Fibroblast of skin of left biceps (primary cell): ENCODE measurements at regions not wholly inside any gene's neighbourhood (a gene's known extent, or its start where the extent isn't known, plus 50 kb on each side); places are given as distances from the start of the nearest gene placed in this dataset.

Experiments used
- DNase-seq, 2 experiments: peaks; one replicate each; pipeline ENCODE4 v3.0.0-alpha.2; 2013; ENCODE audit warnings: low read depth in 2 of 2

- no peak for DNase-seq
Measured at GRCh38 chr5:87872986-87873385, 395.7 kb downstream of the TMEM161B start.

- DNase-seq, result no peak
Measured at GRCh38 chr5:87868792-87869191, 399.9 kb downstream of the TMEM161B start.

- DNase-seq, result no peak
Measured at GRCh38 chr5:87867281-87867680, 401.4 kb downstream of the TMEM161B start.

- DNase-seq, result no peak
Measured at GRCh38 chr5:87853541-87853940, 415.1 kb downstream of the TMEM161B start.

GRCh38 chr5:87851603-87852002 lies 417.0 kb downstream of the TMEM161B start:
- no peak for DNase-seq

- no peak for DNase-seq
Measured at GRCh38 chr5:87850843-87851242, 417.8 kb downstream of the TMEM161B start.

- DNase-seq, result no peak
Measured at GRCh38 chr5:87845734-87846133, 422.9 kb downstream of the TMEM161B start.

GRCh38 chr5:87844866-87845265 lies 423.8 kb downstream of the TMEM161B start:
- DNase-seq, result no peak

- no peak for DNase-seq
Measured at GRCh38 chr5:87844449-87844848, 424.2 kb downstream of the TMEM161B start.

GRCh38 chr5:87836696-87837095 lies 424.0 kb upstream of the CCNH start:
- no peak for DNase-seq

GRCh38 chr5:87831499-87831898 lies 418.8 kb upstream of the CCNH start:
- no peak for DNase-seq

- DNase-seq, result no peak
Measured at GRCh38 chr5:87829217-87829551, 416.5 kb upstream of the CCNH start.

- DNase-seq, result no peak
Measured at GRCh38 chr5:87828545-87829216, 416.0 kb upstream of the CCNH start.

GRCh38 chr5:87827539-87827938 lies 414.8 kb upstream of the CCNH start:
- peak; percentile 16 to 24 for DNase-seq

- DNase-seq, result no peak
Measured at GRCh38 chr5:87826507-87826906, 413.8 kb upstream of the CCNH start.

- no peak for DNase-seq
Measured at GRCh38 chr5:87825583-87825982, 412.9 kb upstream of the CCNH start.

- DNase-seq, result no peak
Measured at GRCh38 chr5:87807783-87808182, 395.1 kb upstream of the CCNH start.

GRCh38 chr5:87803352-87803751 lies 390.6 kb upstream of the CCNH start:
- DNase-seq, result no peak

GRCh38 chr5:87791869-87792268 lies 379.1 kb upstream of the CCNH start:
- DNase-seq, result no peak

- DNase-seq, result no peak
Measured at GRCh38 chr5:87788416-87788815, 375.7 kb upstream of the CCNH start.

- no peak for DNase-seq
Measured at GRCh38 chr5:87787625-87788256, 375.0 kb upstream of the CCNH start.

GRCh38 chr5:87787086-87787485 lies 374.4 kb upstream of the CCNH start:
- no peak for DNase-seq

- no peak for DNase-seq
Measured at GRCh38 chr5:87786471-87786870, 373.7 kb upstream of the CCNH start.
